Stomach (tissue), 4 donors: ENCODE measurements at regions not wholly inside any gene's neighbourhood (a gene's known extent, or its start where the extent isn't known, plus 50 kb on each side); places are given as distances from the start of the nearest gene placed in this dataset.

Experiments used
- CTCF ChIP-seq, 7 experiments: fragments of 450-650 bp in 4 of 7; fragments of 200-600 bp in 3 of 7; sonication (generic) in 3 of 7; IDR thresholded peaks; one replicate each; pipeline ENCODE4 v1.5.1; 2016 to 2019; ENCODE audit warnings: antibody characterized with exemption in 7 of 7, control low read depth in 2 of 7, mild to moderate bottlenecking in 1 of 7
- EP300 ChIP-seq: sonication (generic); formaldehyde crosslinking; IDR thresholded peaks from one replicate; pipeline ENCODE4 v1.6.1; 2017; ENCODE audit warnings: antibody characterized with exemption

- TF ChIP-seq EP300 (no peak), CTCF (IDR thresholded peaks at IDR 0.05) (no peak)
Observed at GRCh38 chr10:71067098-71067740, 145.2 kb upstream of the UNC5B start.
